Glomerular endothelial cell (primary cell): ENCODE measurements at regions not wholly inside any gene's neighbourhood (a gene's known extent, or its start where the extent isn't known, plus 50 kb on each side); places are given as distances from the start of the nearest gene placed in this dataset.

Experiments used
- DNase-seq: peaks from one replicate; pipeline ENCODE4 v3.0.0-alpha.2; 2011; ENCODE audit warnings: low read depth, low spot score; ENCODE audit errors: extremely low read depth

DNA sequence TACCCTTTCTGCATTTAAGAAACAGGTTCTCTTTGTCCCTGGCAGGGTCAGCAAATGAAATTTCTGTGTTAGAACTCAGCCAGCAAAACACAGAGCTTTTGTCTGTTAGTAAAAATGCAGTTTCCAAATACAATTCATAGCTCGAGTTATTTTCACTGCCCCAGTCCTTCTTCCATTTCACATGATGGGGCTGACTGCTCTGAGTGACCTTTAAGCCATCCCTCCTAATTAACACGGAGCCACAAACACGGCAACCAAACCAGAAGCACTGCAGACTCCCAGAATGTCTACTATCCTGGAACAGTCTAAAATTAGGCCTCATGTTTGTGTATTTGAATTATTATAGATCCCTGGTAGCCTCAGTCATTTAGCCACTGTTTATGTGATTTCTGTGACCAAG lies 99.1 kb upstream of the RGS4 start:
- DNase-seq: no peak

GRCh38 chr1:162966613-162967012 lies 102.5 kb upstream of the RGS4 start:
- no peak for DNase-seq

DNA sequence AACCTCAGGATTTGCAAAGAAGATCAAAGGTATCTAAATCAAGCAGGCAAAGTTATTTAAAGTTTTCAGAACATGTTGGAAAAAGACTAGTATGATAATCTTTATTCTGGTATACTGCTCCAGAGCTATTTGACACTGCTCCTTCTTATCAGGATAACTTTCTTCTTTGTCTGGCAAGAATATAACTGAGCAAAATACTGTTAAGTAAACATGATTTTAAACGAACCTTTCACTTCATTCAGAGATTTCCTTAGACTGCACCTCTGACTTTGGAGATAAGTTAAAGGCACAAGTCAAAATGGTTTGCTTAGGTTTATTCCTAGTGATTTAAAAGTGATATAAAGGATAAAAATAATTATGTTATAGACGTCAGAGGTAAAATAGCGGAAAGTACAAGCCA lies 103.9 kb upstream of the CCDC190 start:
- DNase-seq: no peak

DNA sequence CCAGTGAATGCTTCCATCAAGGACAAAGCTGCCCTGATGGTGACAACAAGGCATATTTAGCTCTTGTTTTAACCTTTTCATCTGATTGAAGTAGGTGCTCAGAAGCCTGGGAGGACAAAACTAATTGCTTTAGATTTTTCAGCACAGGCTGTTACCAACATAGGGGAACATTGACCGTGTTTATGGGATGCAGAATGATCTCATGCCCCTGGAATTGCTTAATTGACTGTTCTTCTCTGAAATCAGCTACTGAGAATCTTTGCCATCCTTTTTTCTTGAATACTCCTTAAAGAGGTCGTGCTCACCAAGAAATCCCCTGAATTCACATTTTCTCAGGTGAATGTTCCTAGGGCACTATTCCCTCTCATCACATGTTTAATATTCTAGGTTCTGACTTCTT lies 95.9 kb upstream of the CCDC190 start:
- DNase-seq: no peak

- DNase-seq: no peak
These were observed 93.8 kb upstream of the CCDC190 start for GRCh38 chr1:162954824-162955223.

GRCh38 chr1:162952956-162953355 lies 92.0 kb upstream of the CCDC190 start:
- no peak for DNase-seq

DNA sequence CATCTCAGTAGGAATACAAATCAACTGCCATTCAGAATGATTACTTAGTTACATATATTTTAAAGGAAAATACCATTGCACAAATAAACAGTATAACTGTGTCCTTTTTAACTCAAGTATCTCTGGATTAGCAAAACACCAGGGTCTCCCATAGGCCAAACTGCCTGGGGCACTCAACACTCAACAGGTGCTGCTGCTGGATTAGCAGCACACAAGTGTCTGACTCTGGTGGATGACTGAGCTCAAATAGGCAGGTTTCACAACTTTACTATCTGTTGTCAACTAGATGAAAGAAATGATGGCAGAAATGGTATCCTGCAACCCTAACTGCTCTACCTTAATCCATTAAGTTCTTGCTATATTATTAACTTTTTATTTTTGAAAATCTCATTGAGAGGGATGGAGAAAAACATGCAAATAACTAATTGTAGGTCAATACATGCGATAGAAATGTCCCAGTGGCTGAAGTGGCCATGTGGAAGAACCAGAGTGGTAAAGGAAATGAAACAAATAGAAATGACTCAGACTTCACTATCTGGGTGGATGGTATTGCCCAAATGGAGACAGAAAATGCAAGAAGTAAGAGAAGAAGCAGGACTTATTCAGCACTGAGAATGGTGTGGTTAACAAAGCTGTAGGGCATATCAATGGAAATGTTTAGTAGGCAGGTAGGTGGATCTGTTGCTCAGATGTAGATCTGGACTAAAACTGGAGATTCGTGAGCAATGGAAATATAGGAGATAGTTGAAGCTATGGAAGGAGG lies 90.8 kb upstream of the CCDC190 start:
- no peak for DNase-seq

GRCh38 chr1:162950187-162950586 lies 89.2 kb upstream of the CCDC190 start:
- no peak for DNase-seq

DNA sequence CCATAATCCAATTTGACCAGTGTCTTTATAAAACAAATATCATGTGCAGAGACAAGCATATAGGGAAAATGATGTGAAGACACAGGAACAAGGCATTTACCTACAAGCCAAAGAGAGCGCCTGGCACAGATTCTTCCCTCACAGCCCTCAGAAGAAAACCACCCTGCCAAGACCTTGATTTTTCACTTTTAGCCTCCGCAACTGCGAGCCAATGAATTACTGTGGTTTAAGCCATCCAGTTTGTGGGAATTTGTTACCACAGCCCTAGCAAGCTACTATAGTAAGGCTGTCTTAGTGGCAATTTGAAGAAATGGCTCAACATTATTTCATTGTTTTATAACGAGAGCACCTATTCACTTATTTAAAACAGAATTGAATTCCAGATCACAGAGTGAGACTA lies 85.7 kb upstream of the CCDC190 start:
- no peak for DNase-seq

DNA sequence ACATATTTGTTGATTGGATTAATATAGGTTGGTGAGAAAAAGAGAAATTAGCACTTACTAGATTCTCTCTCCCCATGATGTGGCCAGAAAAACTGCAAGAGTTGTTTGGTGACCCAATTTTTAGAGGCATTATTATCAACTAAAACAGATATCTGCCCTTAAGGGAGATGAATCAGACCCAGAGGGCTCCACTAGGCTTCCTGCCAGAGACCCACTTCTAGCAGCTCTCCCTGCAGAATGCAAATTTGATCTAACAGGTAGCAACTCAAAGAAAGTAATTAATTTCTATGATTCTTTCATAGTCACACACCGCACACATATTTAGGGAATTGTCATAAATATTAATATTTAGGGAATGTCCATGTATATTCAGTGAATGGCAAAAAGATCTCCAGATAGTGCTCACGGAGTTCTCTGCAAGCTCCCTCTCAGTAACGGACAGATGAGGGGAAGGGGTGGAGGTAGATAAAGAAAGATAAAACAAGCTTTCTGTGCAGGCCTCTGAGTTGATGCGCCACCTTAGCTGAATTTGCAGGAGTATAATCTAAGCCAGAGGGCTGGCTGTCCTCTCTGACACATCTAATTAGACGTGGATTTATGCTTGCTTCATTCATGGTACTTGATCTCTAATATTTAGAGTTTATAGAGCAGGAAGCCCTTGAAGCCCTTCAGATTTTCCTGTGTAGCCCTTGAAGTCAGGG lies 84.1 kb upstream of the CCDC190 start:
- no peak for DNase-seq

DNA sequence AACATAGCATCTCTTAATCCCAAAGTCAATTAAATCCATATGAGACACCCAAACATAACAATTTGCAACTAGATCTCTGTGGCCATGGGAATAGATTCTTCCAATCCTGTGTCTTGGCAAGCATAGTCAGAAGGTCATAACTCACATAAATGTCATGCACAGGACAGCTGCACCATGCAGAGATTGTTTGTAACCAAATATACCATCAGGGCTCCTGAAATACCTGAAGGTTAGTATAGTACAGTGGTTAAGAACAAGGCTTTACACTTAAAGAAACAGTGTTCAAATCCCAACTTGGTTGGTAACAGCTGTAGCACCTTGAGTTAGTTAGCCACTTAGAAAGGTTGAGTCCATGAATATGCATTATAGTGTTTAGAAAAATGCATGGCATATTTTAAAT lies 82.6 kb upstream of the CCDC190 start:
- no peak for DNase-seq

DNA sequence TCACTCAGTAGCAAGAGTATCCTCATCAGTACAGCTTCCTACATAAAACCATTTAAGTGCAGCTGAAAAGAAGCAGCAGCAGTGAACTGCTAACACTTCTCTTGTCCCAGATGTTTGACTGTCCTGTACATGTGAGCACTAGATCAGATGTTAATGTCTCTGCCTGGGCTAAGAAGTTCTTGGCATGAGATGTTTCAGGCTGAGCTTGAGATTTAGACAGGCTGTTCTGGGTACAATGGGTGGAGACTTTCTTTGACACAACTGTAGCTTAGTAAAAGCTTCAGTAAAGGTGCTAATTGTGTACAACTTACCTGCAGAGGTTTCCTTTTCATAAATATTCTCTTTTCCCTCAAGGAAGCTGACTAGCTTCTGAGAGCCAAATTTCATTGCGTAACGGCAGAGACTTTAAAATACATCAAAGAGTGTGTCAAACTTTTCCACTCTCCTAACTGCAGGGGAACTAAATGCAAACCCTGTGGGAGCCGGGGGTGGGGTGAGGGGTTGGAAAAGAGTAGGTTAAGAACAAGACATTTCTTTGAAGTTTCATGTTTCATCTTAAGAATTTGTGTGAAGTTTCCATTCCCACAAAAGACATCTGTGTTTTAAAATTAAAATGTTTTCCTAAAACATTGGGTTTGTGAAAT lies 82.1 kb upstream of the CCDC190 start:
- DNase-seq: no peak

DNA sequence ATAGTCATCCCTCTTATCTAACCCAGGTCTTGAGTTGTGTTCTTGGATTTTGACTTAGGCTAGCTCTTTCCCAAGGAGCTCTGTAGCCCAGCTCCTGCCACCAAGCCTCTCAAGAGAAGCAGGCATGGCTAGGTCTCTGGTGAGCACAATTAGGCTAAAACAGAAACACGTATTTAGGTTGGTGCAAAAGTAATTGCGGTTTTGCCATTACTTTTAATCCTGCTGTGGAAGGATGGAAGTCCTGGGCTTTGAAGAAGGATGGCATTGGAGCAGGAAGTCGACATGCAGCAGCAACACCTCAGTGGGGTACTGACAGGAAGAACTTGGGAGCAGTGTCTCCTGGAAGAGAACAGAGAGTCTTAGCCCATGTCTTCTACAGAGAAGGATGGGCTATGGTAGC lies 80.0 kb upstream of the CCDC190 start:
- DNase-seq: no peak

DNA sequence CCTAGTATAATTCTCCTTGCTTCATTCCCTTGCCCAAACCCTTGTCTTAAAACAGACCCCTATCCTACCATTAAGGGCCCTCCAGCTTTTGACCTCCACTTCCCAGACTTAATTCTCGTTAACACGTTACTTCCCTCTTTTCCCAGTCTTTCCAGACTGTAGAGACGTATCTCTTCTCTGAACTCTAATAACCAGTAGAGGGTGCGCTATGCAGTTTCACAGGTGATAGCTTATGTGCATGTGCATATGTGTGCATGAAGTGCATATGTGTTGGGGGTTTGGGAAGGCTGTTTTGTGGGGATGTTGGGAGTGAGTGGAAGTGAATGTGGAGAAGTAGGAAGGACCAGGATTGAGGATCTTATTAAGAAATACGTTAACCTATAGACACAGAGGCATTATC lies 78.1 kb upstream of the CCDC190 start:
- DNase-seq: no peak

DNA sequence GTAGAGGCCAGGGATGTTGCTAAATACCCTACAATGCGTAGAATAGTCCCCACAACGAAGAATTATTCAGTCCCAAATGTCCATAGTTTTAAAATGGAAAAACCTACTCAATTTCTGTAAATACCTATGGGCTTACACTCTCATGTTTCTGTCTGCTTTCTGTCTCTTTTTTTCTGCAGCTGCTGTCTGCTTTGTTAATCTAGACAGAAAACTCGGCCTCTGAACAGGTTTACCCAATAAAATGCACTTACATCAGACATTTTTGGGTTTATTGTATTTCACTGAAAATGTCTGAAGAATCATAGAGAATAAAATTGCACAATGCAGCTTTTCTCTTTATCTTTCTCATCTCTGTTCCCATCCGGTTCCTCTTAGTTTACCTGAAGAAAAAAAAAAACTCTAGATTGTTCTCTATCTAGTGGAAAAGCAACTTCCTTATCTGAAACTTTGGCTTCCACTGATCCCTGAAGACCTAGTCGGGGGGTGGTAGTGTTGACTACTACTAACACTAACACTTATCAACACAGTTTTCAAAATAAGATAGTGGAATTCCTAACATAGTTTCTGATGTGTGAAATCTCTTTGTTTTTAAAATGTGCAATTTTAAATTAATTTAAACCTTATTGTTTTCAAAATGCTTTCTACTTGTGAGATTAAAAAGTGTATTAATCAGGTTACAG lies 76.9 kb upstream of the CCDC190 start:
- DNase-seq: no peak

DNA sequence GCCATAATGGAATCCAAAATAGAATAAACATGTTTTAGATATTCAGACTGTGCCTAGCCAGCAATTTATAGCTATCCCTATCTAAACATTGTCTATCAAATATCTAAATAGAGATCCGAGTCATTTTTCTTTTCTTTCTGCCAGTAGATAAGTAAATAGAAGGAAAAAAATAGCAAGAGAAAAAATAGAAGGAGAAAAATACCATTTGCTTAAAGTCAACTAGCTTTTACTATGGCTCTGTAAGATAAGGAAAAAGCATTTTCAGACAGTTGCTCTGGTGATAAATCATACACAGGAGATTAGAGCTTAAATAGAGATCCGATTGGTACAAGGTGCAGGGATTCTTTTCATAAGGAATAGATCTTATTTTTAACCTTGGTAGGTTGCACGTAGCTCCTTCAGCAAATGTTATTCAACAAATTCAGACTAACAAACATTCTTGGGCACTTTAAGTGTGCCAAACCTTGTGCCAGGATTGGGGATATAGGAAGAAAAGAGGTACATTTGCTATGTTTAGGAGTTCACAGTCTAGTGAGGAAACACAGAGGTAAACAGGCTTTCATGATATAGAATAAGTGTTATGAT lies 70.1 kb upstream of the CCDC190 start:
- no peak for DNase-seq

DNA sequence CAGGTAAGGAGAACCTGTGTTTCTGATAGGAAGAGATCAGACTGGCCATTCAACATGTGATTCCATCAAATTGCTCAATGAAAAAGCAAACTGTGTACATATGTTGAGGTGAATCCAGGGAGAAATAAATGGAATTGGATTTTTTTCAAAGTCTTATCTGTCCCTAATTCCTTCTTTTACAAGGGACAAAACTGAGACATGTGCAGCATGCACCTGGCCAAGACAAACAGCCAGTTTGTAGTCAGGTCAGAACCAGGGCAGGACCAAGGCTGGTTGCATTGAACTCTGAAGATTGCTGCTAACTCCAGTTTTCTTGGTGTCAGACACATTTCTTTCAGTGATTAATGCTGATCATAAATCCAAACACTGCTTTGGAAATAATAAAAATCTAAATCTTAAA lies 69.6 kb upstream of the CCDC190 start:
- DNase-seq: no peak

GRCh38 chr1:162929177-162929576 lies 68.2 kb upstream of the CCDC190 start:
- DNase-seq: no peak

DNA sequence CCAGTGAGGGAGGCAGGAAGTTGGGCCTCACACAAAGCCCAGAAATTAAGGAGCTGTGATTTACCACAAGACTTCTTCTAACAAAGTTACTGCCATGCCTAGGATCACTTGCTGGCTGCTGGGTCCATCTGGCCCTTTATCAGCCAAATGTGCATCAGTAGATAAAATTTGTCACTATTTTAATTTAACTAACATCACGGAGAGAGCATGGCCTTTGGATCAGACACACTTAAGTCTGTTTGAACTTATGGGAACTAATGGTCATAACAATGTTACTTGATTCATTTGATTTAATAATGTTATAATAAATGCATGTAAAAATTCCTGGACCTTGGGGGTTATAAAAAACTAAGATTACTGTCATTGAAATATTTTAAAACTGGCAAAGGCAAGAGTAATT lies 67.2 kb upstream of the CCDC190 start:
- no peak for DNase-seq

DNA sequence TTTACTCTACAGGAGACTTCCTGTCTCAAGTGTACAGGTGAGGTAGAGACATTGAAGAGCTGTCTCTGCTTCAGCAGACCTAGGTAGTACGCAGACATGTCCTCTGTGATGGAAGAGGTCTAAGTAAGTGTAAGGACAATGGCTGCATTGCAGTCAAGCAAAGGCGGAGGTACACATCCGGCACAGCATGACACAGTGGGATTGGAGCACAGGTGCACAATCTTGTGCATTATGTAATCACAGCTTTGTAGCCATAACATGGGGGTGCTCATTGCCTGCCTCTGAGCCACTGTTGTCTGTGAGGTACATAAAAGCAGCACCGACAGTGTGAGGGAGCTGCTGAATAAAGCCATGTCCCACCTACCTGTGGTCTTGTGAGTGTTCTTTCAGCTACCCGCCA lies 66.4 kb upstream of the CCDC190 start:
- DNase-seq: no peak

- no peak for DNase-seq
These were observed 65.9 kb upstream of the CCDC190 start for GRCh38 chr1:162926906-162927305.
